Stromal cell of bone marrow (primary cell): ENCODE measurements at regions not wholly inside any gene's neighbourhood (a gene's known extent, or its start where the extent isn't known, plus 50 kb on each side); places are given as distances from the start of the nearest gene placed in this dataset.

Source experiments
- DNase-seq: peaks from one replicate; pipeline ENCODE4 v3.0.0-alpha.2; 2012; ENCODE audit warnings: low read depth

DNA sequence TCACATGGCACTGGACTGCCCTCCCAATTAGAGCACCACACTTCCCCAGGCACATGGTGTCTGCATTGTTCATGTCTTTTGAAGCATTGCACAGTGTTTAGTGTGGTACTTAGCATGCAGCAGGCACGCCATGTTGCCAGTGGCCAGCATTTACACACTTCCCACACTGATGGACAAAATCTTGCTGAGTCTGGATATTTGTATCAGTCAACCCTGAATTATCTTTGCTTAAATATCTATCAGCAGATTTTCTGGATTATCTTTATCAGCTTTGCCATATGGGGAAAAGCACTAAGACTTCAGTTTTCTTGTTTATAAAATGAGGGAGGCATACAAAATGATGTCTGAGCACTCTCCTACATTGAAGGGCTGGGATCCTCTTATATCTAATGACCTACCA lies 416.0 kb upstream of the MMADHC start:
- no peak for DNase-seq

DNA sequence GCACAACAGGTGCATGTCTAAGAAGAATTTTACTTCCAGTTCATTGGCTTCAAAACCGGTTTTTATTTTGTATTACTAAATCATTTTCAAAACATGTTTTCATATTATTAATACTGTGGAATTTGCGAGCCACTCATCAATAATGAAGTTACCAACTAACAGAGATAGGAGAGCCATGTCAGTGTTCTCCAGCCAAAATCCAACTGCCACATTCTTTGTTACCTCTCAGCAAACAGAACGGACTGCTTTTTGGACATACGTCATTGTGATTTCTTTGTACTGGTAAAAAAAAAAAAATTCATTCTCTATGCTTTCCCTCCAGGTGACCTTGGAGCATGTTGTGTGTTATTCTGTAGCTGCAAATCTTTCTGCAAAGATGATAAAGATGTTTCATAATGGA lies 414.2 kb upstream of the MMADHC start:
- DNase-seq: no peak

DNA sequence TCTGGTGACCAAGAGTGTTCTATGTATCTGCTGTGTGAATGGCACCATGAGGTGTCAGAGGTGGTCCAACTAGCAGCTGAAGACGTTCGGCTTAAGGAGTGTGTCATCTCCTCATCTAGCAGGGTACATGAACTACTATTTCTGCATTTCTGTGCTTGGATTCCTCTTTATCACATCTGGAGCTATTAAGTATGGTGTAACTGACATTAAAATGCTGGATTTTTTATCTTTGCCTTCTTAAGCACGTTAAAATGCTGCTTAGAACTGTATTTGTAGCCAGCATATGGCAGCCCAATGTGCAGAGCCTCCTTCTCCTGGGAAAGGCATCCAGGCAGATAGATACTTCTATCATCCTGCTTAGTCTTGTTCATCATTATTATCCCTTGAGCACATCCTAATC lies 409.3 kb upstream of the MMADHC start:
- no peak for DNase-seq

GRCh38 chr2:149994057-149994728 lies 406.6 kb upstream of the MMADHC start:
- peak; percentile 42 for DNase-seq

DNA sequence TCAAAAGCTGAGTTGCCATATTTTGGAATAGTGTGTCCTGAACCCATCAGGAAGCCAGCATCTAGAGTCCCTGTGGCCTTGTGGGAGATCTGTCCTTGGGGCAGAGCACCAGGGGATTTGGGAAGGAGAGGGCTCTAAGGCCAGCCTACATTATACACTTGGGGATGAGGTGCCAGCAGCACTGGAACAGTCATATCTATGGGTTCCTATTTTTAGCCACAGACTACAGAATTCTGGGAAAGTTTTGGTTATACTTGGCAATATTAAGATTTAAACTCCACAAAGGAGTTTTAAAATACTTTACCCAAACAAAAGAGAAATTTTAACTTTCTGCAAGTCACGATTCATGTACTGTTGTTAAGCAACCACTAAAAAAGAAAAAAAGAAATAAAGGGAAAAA lies 405.7 kb upstream of the MMADHC start:
- no peak for DNase-seq

- DNase-seq: peak; percentile 50
Measured at GRCh38 chr2:149991576-149991975, 404.0 kb upstream of the MMADHC start.

DNA sequence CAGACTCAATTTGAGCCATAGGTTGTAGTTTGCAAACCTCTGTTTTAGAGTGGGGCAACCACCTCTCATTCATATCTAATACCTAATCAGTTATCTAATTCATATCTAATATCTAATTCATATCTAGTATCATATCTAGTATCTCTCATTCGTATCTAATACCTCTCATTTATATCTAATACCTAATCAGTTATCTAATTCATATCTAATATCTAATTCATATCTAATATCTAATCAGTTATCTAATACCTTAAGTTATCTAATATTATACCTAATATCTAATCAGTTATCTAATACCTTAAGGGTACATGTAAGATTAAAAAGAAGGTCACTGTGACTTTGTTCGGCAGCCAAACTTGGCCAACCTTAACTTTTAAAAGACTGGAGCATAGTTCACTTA lies 403.4 kb upstream of the MMADHC start:
- no peak for DNase-seq

DNA sequence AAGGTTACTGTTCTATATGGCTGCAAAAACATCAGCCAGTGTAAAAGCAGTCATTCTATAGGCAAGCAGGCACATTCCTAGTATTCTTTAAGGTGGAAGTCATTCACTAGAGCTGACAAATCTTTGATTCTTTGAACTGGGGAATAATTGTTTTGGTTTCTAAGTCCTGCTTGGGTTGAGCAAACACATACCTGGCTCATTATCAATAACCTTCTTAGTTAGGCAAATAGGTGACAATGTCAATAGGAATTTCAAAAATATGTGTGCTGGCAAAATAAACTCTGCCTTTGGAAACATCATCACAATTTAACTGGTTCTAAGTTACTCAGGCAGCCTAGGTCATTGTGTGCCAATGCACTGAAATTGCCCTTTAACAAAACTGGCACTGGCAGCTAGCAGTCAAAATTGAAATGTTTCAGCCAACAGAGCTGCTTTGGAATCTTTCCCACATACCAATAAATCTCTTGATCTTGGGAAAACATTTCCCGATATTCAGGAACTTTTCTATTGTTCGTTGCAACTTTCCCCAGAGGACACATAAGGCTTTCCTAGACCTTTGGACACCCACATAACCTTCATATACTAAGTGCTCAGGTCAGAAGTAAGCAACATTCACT lies 402.0 kb upstream of the MMADHC start:
- no peak for DNase-seq

DNA sequence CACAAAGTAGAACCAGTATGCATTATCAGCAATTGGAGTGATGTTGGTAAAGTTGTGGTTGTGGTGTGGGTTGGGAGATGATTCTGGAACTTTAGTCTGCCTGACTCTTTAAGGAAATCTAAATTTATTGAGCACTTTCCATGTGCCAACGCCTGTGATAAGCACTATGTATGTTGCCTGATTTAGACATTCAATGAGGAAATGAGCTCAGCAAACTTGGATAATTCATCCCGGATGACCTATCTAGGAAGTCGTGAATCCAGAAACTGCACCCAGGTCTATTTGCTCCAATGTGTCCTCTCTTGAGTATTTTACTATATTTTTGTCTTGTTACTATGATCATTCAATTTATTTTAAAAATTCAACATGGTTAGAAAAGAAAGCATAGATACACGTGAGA lies 400.8 kb upstream of the MMADHC start:
- no peak for DNase-seq

- DNase-seq: no peak
Measured at GRCh38 chr2:149986861-149987260, 399.3 kb upstream of the MMADHC start.

- DNase-seq: no peak
Measured at GRCh38 chr2:149984311-149984710, 396.7 kb upstream of the MMADHC start.

DNA sequence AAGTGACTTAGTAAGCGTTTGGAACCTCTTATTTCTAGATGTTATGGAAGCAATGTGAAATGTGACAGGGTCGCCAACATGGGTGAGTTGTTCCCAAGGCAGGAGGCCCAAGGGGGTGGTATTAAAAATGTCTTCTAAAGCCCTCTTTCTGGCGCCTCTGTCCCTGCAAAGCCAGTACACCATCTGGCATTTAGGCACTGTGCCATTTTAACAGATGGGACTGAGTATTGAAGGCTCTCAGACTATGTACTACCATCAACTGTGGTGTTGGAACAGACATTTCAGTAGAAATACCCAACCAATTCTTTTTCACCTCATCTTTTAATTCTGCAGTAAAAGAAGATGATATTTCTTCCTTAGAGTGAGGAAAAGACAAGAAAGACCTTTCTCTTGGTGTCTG lies 384.5 kb upstream of the MMADHC start:
- no peak for DNase-seq

- DNase-seq: no peak
Measured at GRCh38 chr2:149954981-149955600, 367.5 kb upstream of the MMADHC start.

DNA sequence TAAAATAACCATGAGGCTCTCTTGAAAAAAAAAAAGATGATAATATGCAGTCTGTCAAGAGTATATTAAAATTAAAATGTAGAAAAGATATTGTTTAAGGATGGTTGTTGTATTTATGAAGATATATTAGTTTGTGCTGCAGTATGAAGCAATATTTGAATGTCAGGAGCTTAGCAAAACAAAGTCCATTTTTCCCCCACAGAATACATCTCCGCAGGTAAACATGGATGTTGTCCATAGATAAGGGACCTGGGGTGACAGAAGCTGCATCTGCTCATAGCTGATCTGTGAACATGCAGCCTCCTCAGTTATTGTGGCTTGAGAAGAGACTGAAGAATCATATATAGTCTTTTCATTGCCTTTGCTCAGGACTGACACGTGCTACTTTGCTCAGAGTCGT lies 366.1 kb upstream of the MMADHC start:
- DNase-seq: no peak

DNA sequence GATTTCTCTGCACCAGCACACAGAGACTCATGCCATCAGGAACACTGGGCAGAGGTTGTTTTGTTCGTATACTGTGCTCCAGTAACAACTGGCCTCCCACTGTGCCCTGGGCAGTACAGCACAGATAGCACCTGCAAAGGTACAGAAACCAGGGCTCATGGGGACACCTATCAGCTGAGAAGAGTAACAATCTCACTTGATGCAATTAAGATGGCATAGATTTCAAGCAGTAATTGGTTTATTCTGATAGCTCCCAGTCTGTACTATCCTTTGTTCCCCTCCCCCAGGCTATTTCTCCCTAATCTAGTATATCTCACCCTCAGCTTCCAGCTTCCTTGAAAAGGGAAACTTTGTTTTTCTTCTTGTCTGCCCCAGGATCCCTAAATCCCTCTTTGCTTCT lies 343.9 kb upstream of the MMADHC start:
- no peak for DNase-seq

DNA sequence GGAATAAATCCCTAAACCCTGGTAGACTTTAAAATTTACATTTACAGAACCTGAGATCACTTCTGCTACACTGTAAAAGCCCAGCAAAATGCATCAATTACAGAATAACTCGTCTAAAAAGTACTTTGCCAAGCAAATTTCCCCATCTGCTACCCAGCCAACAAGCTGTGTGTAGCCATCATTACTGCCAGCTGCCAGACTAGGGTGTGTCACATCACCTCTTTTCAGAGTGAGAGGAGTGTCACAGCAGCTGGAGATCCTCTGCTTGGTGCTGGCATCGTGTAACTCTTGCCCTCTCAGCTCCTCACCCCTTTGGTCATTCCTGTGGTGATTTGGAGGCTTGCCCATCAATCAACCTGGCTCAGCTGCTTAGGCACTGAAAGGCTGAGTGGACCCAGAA lies 340.4 kb upstream of the MMADHC start:
- no peak for DNase-seq

DNA sequence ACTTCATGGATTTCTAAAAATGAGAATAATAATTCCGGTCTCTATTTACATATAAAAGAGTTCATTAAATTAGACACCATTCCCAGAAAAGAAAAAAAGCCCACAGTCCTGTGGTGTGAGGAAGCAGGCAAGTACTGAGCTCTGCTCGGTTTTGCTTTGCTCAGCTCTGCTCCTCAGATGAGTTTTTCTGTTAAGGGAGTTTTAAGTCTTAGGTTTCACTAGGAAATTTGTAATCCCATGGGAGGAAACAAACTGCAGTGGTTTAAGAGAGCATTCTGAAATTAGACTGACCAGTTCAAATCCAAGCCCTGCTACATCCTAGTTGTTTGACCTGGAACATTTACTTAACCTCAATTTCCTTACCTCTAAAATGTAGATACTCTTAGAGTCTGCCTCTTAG lies 338.6 kb upstream of the MMADHC start:
- DNase-seq: peak; percentile 55

- DNase-seq: no peak
Measured at GRCh38 chr2:149924549-149925213, 337.1 kb upstream of the MMADHC start.

GRCh38 chr2:149924028-149924427 lies 336.5 kb upstream of the MMADHC start:
- no peak for DNase-seq

DNA sequence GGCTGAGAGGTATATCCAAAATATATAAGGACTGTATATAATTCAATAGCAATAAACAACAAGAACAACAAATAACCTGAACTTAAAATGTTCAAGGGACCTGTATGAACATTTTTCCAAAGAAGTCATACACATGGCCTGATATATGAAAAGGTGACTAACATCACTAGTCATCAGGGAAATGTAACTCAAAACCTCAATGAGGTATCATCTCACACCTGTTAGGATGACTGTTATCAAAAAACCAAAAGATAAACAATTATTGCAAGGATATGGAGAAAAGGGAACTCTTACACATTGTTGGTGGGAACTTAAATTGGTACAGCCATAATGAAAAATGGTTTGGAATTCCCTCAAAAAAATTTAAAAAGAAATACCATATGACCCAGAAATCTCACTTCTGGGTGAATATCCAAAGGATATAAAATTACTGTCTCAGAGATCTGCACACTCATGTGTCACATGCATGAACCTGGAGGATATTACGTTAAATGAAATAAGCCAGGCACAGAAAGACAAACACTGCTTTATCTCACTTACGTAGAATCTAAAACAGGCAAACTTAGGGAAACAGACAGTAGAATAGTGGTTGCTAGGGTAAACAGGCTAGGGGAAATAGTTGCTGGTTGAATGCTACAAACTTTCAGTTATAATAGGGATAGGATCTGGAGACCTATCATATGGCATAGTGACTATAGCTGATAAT lies 334.5 kb upstream of the MMADHC start:
- no peak for DNase-seq

DNA sequence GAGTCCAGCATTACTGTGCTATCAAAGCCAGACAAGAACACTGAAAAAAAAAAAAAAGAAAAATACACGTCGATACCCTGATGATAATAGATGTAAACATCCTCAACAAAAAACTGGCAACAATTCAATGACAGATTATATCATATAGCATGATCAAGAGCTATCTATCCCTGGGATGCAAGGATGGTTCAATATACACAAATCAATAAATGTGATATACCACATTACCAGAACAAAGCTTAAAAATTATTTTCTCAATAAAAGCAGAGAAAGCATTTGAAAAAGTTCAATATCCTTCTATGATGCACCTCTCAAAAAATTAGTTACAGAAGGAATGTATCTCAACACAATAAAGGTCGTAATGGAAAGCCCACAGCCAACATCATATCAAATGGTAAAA lies 332.8 kb upstream of the MMADHC start:
- DNase-seq: no peak

- DNase-seq: no peak
Measured at GRCh38 chr2:149915151-149915550, 327.6 kb upstream of the MMADHC start.
